Neural crest cell (in vitro differentiated cells): ENCODE measurements at regions not wholly inside any gene's neighbourhood (a gene's known extent, or its start where the extent isn't known, plus 50 kb on each side); places are given as distances from the start of the nearest gene placed in this dataset.

Source experiments
- DNase-seq: peaks from one replicate; pipeline ENCODE4 v3.0.0; 2021; ENCODE audit warnings: low read depth, mixed read lengths, low spot score
- H3K27ac Mint-ChIP-seq: one replicate; pipeline ENCODE4 v1.8.0; 2021; ENCODE audit warnings: mild to moderate bottlenecking, mixed read lengths; ENCODE audit not compliant: unreplicated experiment
- H3K27me3 Mint-ChIP-seq: 2 replicates; pipeline ENCODE4 v1.8.0; 2021; ENCODE audit warnings: low read depth, mild to moderate bottlenecking, mixed read lengths
- H3K36me3 Mint-ChIP-seq: 2 replicates; pipeline ENCODE4 v1.8.0; 2021; ENCODE audit warnings: low read depth, mild to moderate bottlenecking, mixed read lengths
- H3K4me1 Mint-ChIP-seq: 2 replicates; pipeline ENCODE4 v1.8.0; 2021; ENCODE audit warnings: mixed read lengths
- H3K4me3 Mint-ChIP-seq: one replicate; pipeline ENCODE4 v1.8.0; 2021; ENCODE audit warnings: mild to moderate bottlenecking, mixed read lengths
- H3K9me3 Mint-ChIP-seq: 2 replicates; pipeline ENCODE4 v1.8.0; 2021; ENCODE audit warnings: mixed read lengths
- TF ChIP-seq, protein P1 (sequence below): fragments of 200-600 bp; sonication (generic); conservative IDR thresholded peaks from 2 replicates; pipeline ENCODE4 v1.5.0; 2021; ENCODE audit warnings: antibody characterized with exemption, mild to moderate bottlenecking

DNA sequence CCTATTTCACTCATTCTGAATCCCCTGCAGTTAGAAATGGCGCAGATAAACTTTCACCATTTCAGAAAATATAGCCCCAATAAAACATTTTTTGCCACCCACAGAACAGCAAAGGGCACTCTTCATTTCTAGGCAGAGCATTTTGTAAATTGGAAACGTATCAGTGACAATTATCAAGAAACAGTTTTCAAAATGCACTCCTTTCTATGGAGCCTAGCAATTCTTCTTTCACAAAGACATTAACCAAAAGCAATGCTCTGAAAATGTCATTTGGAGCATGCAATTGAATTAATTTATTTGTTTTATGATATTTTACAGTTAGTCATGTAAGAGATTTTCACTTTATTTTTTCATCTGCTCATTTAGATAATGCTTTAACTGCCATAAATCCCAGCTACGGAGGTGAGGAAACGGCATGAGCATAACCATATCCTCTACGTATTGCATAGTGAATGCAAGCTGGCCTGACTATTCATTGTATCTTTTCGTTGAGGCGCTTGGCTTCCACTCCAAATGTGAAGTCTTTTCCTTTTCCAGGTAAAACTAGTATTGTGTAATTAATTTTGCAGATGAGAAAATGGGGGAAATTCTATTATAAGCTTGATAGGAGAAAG is 813.4 kb downstream of the C6orf118 start:
- DNase-seq = no peak
- TF ChIP-seq, protein P1, sequence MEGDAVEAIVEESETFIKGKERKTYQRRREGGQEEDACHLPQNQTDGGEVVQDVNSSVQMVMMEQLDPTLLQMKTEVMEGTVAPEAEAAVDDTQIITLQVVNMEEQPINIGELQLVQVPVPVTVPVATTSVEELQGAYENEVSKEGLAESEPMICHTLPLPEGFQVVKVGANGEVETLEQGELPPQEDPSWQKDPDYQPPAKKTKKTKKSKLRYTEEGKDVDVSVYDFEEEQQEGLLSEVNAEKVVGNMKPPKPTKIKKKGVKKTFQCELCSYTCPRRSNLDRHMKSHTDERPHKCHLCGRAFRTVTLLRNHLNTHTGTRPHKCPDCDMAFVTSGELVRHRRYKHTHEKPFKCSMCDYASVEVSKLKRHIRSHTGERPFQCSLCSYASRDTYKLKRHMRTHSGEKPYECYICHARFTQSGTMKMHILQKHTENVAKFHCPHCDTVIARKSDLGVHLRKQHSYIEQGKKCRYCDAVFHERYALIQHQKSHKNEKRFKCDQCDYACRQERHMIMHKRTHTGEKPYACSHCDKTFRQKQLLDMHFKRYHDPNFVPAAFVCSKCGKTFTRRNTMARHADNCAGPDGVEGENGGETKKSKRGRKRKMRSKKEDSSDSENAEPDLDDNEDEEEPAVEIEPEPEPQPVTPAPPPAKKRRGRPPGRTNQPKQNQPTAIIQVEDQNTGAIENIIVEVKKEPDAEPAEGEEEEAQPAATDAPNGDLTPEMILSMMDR = no peak
- H3K36me3 Mint-ChIP-seq = peaks cover 7% of the 10 kb centered on the region
- no peak overlapping the region for H3K27ac Mint-ChIP-seq
- H3K4me3 Mint-ChIP-seq = no peak overlapping the region
- peaks cover 7% of the 10 kb centered on the region for H3K9me3 Mint-ChIP-seq
- no peaks in the 10 kb centered on the region for H3K27me3 Mint-ChIP-seq
- H3K4me1 Mint-ChIP-seq = peaks cover 3% of the 10 kb centered on the region

DNA sequence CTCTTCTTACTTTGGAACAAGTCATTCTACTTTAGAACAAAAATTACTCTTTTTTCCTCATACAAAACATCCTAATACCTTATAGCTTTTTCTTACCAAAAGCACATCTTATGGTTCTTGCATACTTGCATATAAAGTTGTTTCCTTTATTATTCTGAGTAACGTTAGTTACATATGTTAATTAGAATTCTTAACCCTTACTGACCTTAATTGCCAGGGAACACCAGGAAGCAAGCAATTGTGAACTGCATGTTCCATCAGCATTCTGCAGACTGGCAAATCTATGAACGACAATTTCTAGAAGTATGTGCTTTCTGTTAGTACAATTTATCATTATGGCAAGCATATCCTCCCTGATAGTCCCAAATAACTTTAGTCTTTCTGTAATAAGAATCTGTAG is 831.0 kb downstream of the C6orf118 start:
- H3K36me3 Mint-ChIP-seq = peaks cover 14% of the 10 kb centered on the region
- H3K27me3 Mint-ChIP-seq = no peaks in the 10 kb centered on the region
- peaks cover 16% of the 10 kb centered on the region for H3K9me3 Mint-ChIP-seq
- peaks cover 11% of the 10 kb centered on the region for H3K4me1 Mint-ChIP-seq
- no peak overlapping the region for H3K27ac Mint-ChIP-seq
- TF ChIP-seq, protein P1 = no peak
- no peak overlapping the region for H3K4me3 Mint-ChIP-seq
- DNase-seq = no peak

DNA sequence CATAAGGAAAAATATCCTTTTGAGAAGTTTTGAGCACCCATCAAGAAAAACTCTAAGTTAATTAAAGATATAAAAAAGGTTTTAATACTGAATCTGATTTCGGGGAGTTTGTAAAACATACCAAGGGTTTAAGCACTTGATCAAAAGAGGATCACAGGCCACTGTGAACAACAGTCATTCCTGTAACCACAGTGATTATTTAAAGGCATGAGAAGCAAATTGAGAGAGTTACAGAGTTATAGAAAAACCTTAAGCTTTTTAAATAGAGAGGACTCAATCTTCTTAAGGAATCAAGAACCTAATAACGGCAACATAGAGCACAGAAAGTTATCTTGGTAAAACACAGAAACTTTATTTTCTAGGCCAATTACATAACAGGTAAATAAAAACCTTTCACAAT is 831.6 kb downstream of the C6orf118 start:
- Mint-ChIP-seq H3K9me3 (peaks cover 15% of the 10 kb centered on the region), H3K4me3 (no peak overlapping the region), H3K4me1 (peaks cover 11% of the 10 kb centered on the region), H3K27ac (no peak overlapping the region), H3K27me3 (no peaks in the 10 kb centered on the region), H3K36me3 (peaks cover 14% of the 10 kb centered on the region)
- TF ChIP-seq, protein P1 = no peak
- DNase-seq = no peak

DNA sequence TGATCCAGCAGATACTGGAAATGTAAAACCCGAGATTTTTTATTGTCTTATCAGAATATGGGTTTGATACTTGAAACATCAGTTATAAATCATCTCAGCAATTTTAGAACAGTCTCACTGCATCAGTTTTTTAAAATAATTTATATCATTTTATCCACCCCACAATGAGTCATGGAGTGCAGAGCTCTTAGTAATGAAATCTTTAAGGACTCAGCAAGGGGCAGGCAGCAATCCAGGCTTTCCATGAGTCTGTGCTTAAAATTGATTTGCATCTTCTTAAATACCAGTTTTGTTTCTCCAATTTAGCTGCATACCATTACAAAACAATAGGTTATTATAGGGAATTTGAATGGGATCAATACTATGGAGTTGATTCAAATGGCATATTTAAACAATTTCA is 832.3 kb downstream of the C6orf118 start:
- Mint-ChIP-seq H3K27me3 (no peaks in the 10 kb centered on the region), H3K4me1 (peaks cover 11% of the 10 kb centered on the region)

DNA sequence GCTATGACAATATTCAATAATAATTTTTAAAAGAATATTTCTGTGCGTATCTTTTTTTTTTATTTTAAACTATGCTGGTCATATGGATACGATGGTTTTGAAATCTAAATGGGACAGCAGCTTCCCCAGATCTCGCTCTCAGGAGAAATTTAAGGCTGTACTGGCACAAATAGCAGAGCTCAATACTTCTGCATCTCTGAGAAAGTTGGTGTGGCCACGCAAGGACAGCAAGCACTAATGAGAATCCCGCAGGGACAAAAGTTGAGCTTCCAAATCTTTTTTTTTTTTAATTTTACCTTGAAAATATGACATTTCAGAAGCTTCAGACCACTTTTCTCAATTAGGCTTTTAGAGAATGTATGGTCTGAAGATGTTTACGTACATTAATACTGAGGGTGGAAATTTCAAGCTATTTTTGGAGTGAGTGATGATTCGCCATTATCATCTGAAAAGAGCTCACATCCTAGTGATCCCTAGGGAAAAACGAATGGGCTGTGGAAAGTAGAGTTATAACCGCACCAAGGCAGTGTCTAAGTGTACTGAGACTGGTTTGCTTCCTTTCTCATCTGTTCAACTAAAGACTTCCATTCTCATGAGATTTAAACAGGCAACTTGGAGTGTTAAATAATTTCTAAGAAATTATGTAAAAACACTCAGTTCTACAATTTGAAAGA is 840.0 kb downstream of the C6orf118 start:
- TF ChIP-seq, protein P1 = no peak
- Mint-ChIP-seq H3K27ac (no peak overlapping the region), H3K4me1 (peaks cover 3% of the 10 kb centered on the region), H3K9me3 (no peaks in the 10 kb centered on the region), H3K4me3 (no peak overlapping the region), H3K36me3 (no peaks in the 10 kb centered on the region), H3K27me3 (no peaks in the 10 kb centered on the region)
- no peak for DNase-seq

More for the DNA sequence above, 832.3 kb downstream of the C6orf118 start:
- TF ChIP-seq, protein P1 = no peak
- DNase-seq = no peak
- no peak overlapping the region for H3K27ac Mint-ChIP-seq
- peaks cover 8% of the 10 kb centered on the region for H3K36me3 Mint-ChIP-seq
- peaks cover 10% of the 10 kb centered on the region for H3K9me3 Mint-ChIP-seq
- no peak overlapping the region for H3K4me3 Mint-ChIP-seq
